ENCODE measurements at regions not wholly inside any gene's neighbourhood (a gene's known extent, or its start where the extent isn't known, plus 50 kb on each side); places are given as distances from the start of the nearest gene placed in this dataset.

DNA sequence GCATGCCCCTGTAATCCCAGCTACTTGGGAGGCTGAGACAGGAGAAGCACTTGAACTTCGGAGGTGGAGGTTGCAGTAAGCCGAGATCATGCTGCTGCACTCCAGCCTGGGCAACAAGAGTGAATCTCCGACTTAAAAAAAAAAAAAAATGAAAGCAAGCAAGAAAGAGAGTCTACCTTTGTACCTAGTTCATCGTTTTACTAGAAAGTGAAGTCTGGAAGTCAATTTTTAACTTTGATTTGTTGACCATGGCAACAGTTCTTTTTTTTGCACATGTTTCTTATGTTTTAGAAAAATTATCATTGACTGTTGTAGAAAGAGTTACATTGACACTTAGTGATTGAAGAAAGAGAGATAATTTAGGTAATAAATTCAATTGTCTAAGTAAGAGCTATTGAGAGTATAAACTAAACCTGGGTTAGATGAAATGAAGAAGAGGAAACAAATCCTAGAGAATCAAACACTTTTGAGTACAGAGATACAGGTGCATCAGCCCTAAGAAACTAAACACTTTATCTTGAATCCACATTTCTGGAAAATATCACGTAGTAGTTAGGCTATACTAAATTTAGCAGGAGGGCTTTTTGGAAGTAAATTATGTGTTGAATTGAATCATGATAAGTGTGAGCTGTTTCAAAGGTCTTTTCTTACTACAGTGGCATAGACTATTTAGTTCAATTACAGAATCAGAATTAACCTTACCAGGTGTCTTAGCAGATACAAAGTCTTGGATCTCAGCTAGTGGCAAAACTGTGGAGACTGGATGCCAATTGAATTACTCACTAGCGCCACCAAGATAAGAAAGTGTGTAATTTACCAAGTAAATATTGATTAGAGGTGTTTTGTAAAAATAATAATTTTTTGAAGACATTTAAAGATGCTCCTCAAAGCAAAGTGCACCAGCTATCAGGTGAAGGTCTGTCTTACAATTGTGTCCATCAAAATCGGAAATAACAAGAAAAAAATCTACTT lies 303.4 kb upstream of the NRXN1 start:
- TF ChIP-seq ZNF114 (tag by site-specific recombination; IDR thresholded peaks at IDR 0.05) (no peak), PBX3 (CRISPR knock-in tag; IDR thresholded peaks at IDR 0.05) (no peak), ZNF211 (tag by site-specific recombination; IDR thresholded peaks at IDR 0.05; ENCODE audit: low read depth) (no peak), EGR2 (tag by site-specific recombination; IDR thresholded peaks at IDR 0.05; ENCODE audit: low read depth) (no peak), ZNF624 (tag by site-specific recombination; IDR thresholded peaks at IDR 0.05) (no peak)
- TF ChIP-seq, protein P1, sequence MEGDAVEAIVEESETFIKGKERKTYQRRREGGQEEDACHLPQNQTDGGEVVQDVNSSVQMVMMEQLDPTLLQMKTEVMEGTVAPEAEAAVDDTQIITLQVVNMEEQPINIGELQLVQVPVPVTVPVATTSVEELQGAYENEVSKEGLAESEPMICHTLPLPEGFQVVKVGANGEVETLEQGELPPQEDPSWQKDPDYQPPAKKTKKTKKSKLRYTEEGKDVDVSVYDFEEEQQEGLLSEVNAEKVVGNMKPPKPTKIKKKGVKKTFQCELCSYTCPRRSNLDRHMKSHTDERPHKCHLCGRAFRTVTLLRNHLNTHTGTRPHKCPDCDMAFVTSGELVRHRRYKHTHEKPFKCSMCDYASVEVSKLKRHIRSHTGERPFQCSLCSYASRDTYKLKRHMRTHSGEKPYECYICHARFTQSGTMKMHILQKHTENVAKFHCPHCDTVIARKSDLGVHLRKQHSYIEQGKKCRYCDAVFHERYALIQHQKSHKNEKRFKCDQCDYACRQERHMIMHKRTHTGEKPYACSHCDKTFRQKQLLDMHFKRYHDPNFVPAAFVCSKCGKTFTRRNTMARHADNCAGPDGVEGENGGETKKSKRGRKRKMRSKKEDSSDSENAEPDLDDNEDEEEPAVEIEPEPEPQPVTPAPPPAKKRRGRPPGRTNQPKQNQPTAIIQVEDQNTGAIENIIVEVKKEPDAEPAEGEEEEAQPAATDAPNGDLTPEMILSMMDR (tag by site-specific recombination; IDR thresholded peaks at IDR 0.05) = no peak
